ENCODE measurements at regions not wholly inside any gene's neighbourhood (a gene's known extent, or its start where the extent isn't known, plus 50 kb on each side); places are given as distances from the start of the nearest gene placed in this dataset.

DNA sequence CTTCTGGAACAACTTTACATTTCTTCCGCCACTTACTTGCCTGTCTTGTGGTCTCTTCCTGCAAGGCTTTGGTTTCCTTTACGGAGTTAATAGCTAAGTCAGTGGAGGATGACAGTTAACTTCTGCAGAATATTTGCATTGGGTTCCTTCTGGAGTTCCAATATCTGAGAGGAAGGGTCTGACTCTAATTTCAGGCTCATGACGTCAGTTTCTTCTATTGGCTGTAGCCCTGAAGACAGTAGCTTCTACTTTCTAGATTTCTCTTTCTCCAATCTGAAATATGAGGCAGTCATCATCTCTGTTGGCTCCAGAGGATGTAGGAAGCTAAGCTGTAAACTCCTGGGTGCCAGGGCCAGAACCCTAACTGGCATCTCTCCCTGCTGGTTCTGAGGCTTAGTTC, 76.7 kb downstream of the FRMPD3 start:
- H3K79me2 ChIP-seq (ENCODE audit: insufficient read depth, low read length) = no peaks in the 10 kb centered on the region
- H3K27me3 ChIP-seq (ENCODE audit: insufficient read depth, low read length, poor library complexity) = no peaks in the 10 kb centered on the region
- no peaks in the 10 kb centered on the region for H3K36me3 ChIP-seq (ENCODE audit: insufficient read depth, low read length)
- H3K4me3 ChIP-seq (ENCODE audit: low read depth in 1 of 2, low read length in 2 of 2) = no peak overlapping the region
- no peaks in the 10 kb centered on the region for H3K4me1 ChIP-seq (ENCODE audit: insufficient read depth, low read length)
- no peaks in the 10 kb centered on the region for H4K20me1 ChIP-seq (ENCODE audit: insufficient read depth, low read length)
- no peak overlapping the region for H3K27ac ChIP-seq (ENCODE audit: low read length)
- H2AFZ ChIP-seq (ENCODE audit: low read depth, low read length) = no peak overlapping the region
- no peaks in the 10 kb centered on the region for H3K9me3 ChIP-seq (ENCODE audit: insufficient read depth, low read length, severe bottlenecking)
- ATAC-seq (ENCODE audit: insufficient read depth, low read depth) (no peak), DNase-seq (no peak)
- TF ChIP-seq CTCF (IDR thresholded peaks at IDR 0.05; ENCODE audit: borderline replicate concordance, extremely low read depth, low read length, poor library complexity, severe bottlenecking) (no peak), EZH2 (IDR thresholded peaks at IDR 0.05; ENCODE audit: borderline replicate concordance, low read depth, low read length, severe bottlenecking) (no peak)
- H3K9ac ChIP-seq (ENCODE audit: low read depth, low read length) = no peak overlapping the region
- no peak overlapping the region for H3K4me2 ChIP-seq (ENCODE audit: insufficient read depth, low read length)

- no peak overlapping the region for H3K27ac ChIP-seq (ENCODE audit: low read length)
- no peak overlapping the region for H3K4me2 ChIP-seq (ENCODE audit: insufficient read depth, low read length)
- no peaks in the 10 kb centered on the region for H3K9me3 ChIP-seq (ENCODE audit: insufficient read depth, low read length, severe bottlenecking)
- no peaks in the 10 kb centered on the region for H3K27me3 ChIP-seq (ENCODE audit: insufficient read depth, low read length, poor library complexity)
- no peaks in the 10 kb centered on the region for H4K20me1 ChIP-seq (ENCODE audit: insufficient read depth, low read length)
- H3K9ac ChIP-seq (ENCODE audit: low read depth, low read length) = no peak overlapping the region
- no peak overlapping the region for H2AFZ ChIP-seq (ENCODE audit: low read depth, low read length)
- no peaks in the 10 kb centered on the region for H3K36me3 ChIP-seq (ENCODE audit: insufficient read depth, low read length)
- ATAC-seq (ENCODE audit: insufficient read depth, low read depth) = no peak
- no peaks in the 10 kb centered on the region for H3K4me1 ChIP-seq (ENCODE audit: insufficient read depth, low read length)
- no peaks in the 10 kb centered on the region for H3K79me2 ChIP-seq (ENCODE audit: insufficient read depth, low read length)
- TF ChIP-seq CTCF (IDR thresholded peaks at IDR 0.05; ENCODE audit: borderline replicate concordance, extremely low read depth, low read length, poor library complexity, severe bottlenecking) = no peak
- no peak for TF ChIP-seq EZH2 (IDR thresholded peaks at IDR 0.05; ENCODE audit: borderline replicate concordance, low read depth, low read length, severe bottlenecking)
- DNase-seq = no peak
- no peak overlapping the region for H3K4me3 ChIP-seq (ENCODE audit: low read depth in 1 of 2, low read length in 2 of 2)
Observed at GRCh38 chrX:107530141-107530540, 80.7 kb downstream of the FRMPD3 start.

- Histone ChIP-seq H3K36me3 (ENCODE audit: insufficient read depth, low read length) (no peaks in the 10 kb centered on the region), H3K27me3 (ENCODE audit: insufficient read depth, low read length, poor library complexity) (no peaks in the 10 kb centered on the region), H3K4me1 (ENCODE audit: insufficient read depth, low read length) (no peaks in the 10 kb centered on the region), H3K27ac (ENCODE audit: low read length) (no peak overlapping the region), H3K4me3 (ENCODE audit: low read depth in 1 of 2, low read length in 2 of 2) (no peak overlapping the region), H3K4me2 (ENCODE audit: insufficient read depth, low read length) (no peak overlapping the region), H4K20me1 (ENCODE audit: insufficient read depth, low read length) (no peaks in the 10 kb centered on the region), H3K9ac (ENCODE audit: low read depth, low read length) (no peak overlapping the region), H3K9me3 (ENCODE audit: insufficient read depth, low read length, severe bottlenecking) (no peaks in the 10 kb centered on the region), H2AFZ (ENCODE audit: low read depth, low read length) (no peak overlapping the region), H3K79me2 (ENCODE audit: insufficient read depth, low read length) (no peaks in the 10 kb centered on the region)
- DNase-seq = peak; percentile 24
- peak; percentile 56; the same call in 2 of the 3 replicates for ATAC-seq (ENCODE audit: insufficient read depth, low read depth)
- peak; percentile 55 for TF ChIP-seq CTCF (IDR thresholded peaks at IDR 0.05; ENCODE audit: borderline replicate concordance, extremely low read depth, low read length, poor library complexity, severe bottlenecking)
- no peak for TF ChIP-seq EZH2 (IDR thresholded peaks at IDR 0.05; ENCODE audit: borderline replicate concordance, low read depth, low read length, severe bottlenecking)
Observed at GRCh38 chrX:107537815-107538214, 88.4 kb downstream of the FRMPD3 start.

DNA sequence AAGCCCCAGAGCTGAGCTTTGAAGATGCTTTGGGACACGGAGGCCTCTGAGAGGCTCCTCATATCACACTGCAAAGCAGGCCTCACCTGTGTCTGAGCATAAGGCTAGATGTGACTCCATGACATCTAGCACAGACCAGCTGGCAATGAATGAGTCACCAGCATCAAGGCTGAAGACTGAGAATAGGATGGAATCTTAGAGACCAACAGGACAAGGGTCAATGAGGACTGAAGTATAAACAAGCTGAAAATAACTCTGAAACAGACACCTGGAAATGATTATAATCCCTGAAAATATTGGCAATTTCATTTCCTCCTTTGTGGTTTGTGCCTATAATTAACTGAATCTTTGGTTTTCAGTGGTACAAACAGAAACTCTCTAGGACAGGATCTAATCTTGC, 87.1 kb upstream of the PRPS1 start:
- no peak overlapping the region for H3K4me3 ChIP-seq (ENCODE audit: low read depth in 1 of 2, low read length in 2 of 2)
- no peaks in the 10 kb centered on the region for H4K20me1 ChIP-seq (ENCODE audit: insufficient read depth, low read length)
- no peaks in the 10 kb centered on the region for H3K9me3 ChIP-seq (ENCODE audit: insufficient read depth, low read length, severe bottlenecking)
- no peak for TF ChIP-seq EZH2 (IDR thresholded peaks at IDR 0.05; ENCODE audit: borderline replicate concordance, low read depth, low read length, severe bottlenecking)
- no peaks in the 10 kb centered on the region for H3K36me3 ChIP-seq (ENCODE audit: insufficient read depth, low read length)
- ATAC-seq (ENCODE audit: insufficient read depth, low read depth) (no peak), DNase-seq (no peak)
- no peaks in the 10 kb centered on the region for H3K79me2 ChIP-seq (ENCODE audit: insufficient read depth, low read length)
- no peaks in the 10 kb centered on the region for H3K27me3 ChIP-seq (ENCODE audit: insufficient read depth, low read length, poor library complexity)
- no peaks in the 10 kb centered on the region for H3K4me1 ChIP-seq (ENCODE audit: insufficient read depth, low read length)
- no peak overlapping the region for H3K4me2 ChIP-seq (ENCODE audit: insufficient read depth, low read length)
- H3K27ac ChIP-seq (ENCODE audit: low read length) = no peak overlapping the region
- H2AFZ ChIP-seq (ENCODE audit: low read depth, low read length) = no peak overlapping the region
- no peak overlapping the region for H3K9ac ChIP-seq (ENCODE audit: low read depth, low read length)
